AG04450 (cell line): ENCODE measurements at regions not wholly inside any gene's neighbourhood (a gene's known extent, or its start where the extent isn't known, plus 50 kb on each side); places are given as distances from the start of the nearest gene placed in this dataset.
A peak's percentile ranks its signal among the peaks of the same experiment; 100 is the strongest.

ENCODE experiments used
- CTCF ChIA-PET: fragments of 300-600, 350-600 bp; formaldehyde crosslinking; extraction: SDS; loops from one replicate; lab custom pipeline; 2022; ENCODE audit warnings: antibody characterized with exemption, inconsistent platforms; lab: Charles Lee
- POLR2A ChIA-PET: fragments of 350-600 bp; formaldehyde crosslinking; extraction: SDS; loops from one replicate; lab custom pipeline; 2021; ENCODE audit warnings: antibody characterized with exemption, inconsistent platforms; lab: Yijun Ruan, JAX
- DNase-seq: peaks from one replicate; pipeline ENCODE4 v3.0.0-alpha.2; 2011; ENCODE audit warnings: low read depth, low spot score
- H3K27ac ChIP-seq: one replicate; pipeline ENCODE4 v1.5.1; 2012; ENCODE audit warnings: low read depth, low read length, control low read depth
- H3K27me3 ChIP-seq: one replicate; pipeline ENCODE4 v1.6.0; 2012; ENCODE audit warnings: low read length; ENCODE audit not compliant: control insufficient read depth, insufficient read depth
- H3K4me3 ChIP-seq: 2 replicates; pipeline ENCODE4 v1.5.1; 2011; ENCODE audit warnings: mild to moderate bottlenecking, low read depth, low read length, control low read depth
- H3K9me3 ChIP-seq: 2 replicates; pipeline ENCODE4 v1.5.1; 2012; ENCODE audit warnings: low read length; ENCODE audit not compliant: control insufficient read depth, insufficient read depth
- CTCF ChIP-seq: IDR thresholded peaks from 2 replicates; pipeline ENCODE4 v1.5.1; 2011; ENCODE audit warnings: low read depth, low read length, control low read depth, inconsistent platforms

- ChIA-PET POLR2A (no interaction called here), CTCF (no interaction called here)
- DNase-seq = peak; percentile 32
- Histone ChIP-seq H3K9me3 (no peaks in the 10 kb centered on the region), H3K4me3 (no peak overlapping the region), H3K27ac (no peak overlapping the region), H3K27me3 (no peaks in the 10 kb centered on the region)
- TF ChIP-seq CTCF = peak; percentile 56
Observed at GRCh38 chr11:24234822-24235508, 261.9 kb upstream of the LUZP2 start.

GRCh38 chr11:24238771-24239645, 257.8 kb upstream of the LUZP2 start:
- H3K27me3 ChIP-seq = no peaks in the 10 kb centered on the region
- no peak overlapping the region for H3K4me3 ChIP-seq
- H3K27ac ChIP-seq = peak overlapping the region; percentile 53
- peak; percentile 69 for DNase-seq
- no peak for TF ChIP-seq CTCF
- no peaks in the 10 kb centered on the region for H3K9me3 ChIP-seq
- POLR2A ChIA-PET = no interaction called here
- CTCF ChIA-PET = interaction anchor here (0.5 kb wide), 1 partner anchor 173 kb away, joined by 3 read pairs; no protein-coding TSS in a partner anchor

GRCh38 chr11:24239930-24240329, 256.9 kb upstream of the LUZP2 start:
- H3K27me3 ChIP-seq = no peaks in the 10 kb centered on the region
- POLR2A ChIA-PET = no interaction called here
- H3K27ac ChIP-seq = no peak overlapping the region
- H3K9me3 ChIP-seq = no peaks in the 10 kb centered on the region
- TF ChIP-seq CTCF = no peak
- CTCF ChIA-PET = no interaction called here
- no peak for DNase-seq
- H3K4me3 ChIP-seq = no peak overlapping the region

GRCh38 chr11:24240496-24241175, 256.2 kb upstream of the LUZP2 start:
- no peak overlapping the region for H3K4me3 ChIP-seq
- no peak overlapping the region for H3K27ac ChIP-seq
- CTCF ChIA-PET = no interaction called here
- no peaks in the 10 kb centered on the region for H3K27me3 ChIP-seq
- no peaks in the 10 kb centered on the region for H3K9me3 ChIP-seq
- no peak for DNase-seq
- POLR2A ChIA-PET = no interaction called here
- no peak for TF ChIP-seq CTCF
